Vagina (tissue), 2 donors: ENCODE measurements at regions not wholly inside any gene's neighbourhood (a gene's known extent, or its start where the extent isn't known, plus 50 kb on each side); places are given as distances from the start of the nearest gene placed in this dataset.

Source experiments
- DNase-seq, 2 donors: peaks; one replicate each; pipeline ENCODE4 v3.0.0-alpha.2; 2017; ENCODE audit errors: extremely low spot score in 2 of 2
- H3K27ac ChIP-seq: fragments of 200-600 bp; sonication (generic); one replicate; pipeline ENCODE4 v1.5.1; 2019
- H3K27me3 ChIP-seq: fragments of 200-600 bp; sonication (generic); one replicate; pipeline ENCODE4 v1.5.1; 2019
- H3K36me3 ChIP-seq, 2 donors: fragments of 200-600 bp; sonication (generic); one replicate each; pipeline ENCODE4 v1.5.1; 2017 to 2019
- H3K4me1 ChIP-seq: fragments of 200-600 bp; sonication (generic); one replicate; pipeline ENCODE4 v1.5.1; 2019
- H3K4me3 ChIP-seq, 2 donors: fragments of 200-600 bp; sonication (generic); 1 replicate in 1 of 2; 2 replicates in 1 of 2; pipeline ENCODE4 v1.5.1; 2016 to 2019
- H3K9me3 ChIP-seq: fragments of 200-600 bp; sonication (generic); one replicate; pipeline ENCODE4 v1.5.1; 2019
- CTCF ChIP-seq, 3 experiments: fragments of 450-650 bp in 2 of 3; fragments of 200-600 bp in 1 of 3; sonication (generic) in 1 of 3; IDR thresholded peaks; one replicate each; pipeline ENCODE4 v1.5.1; 2017 to 2019; ENCODE audit warnings: antibody characterized with exemption in 3 of 3, mild to moderate bottlenecking in 2 of 3, moderate library complexity in 2 of 3
- POLR2A ChIP-seq, 2 donors: fragments of 450-650 bp; IDR thresholded peaks; one replicate each; pipeline ENCODE4 v1.6.1; 2017; ENCODE audit warnings: antibody characterized with exemption in 2 of 2, mild to moderate bottlenecking in 2 of 2, moderate library complexity in 2 of 2
- POLR2AphosphoS5 ChIP-seq, 2 donors: sonication (generic); formaldehyde crosslinking; IDR thresholded peaks; one replicate each; pipeline ENCODE4 v1.9.0; 2017; ENCODE audit warnings: antibody characterized with exemption in 2 of 2, mild to moderate bottlenecking in 2 of 2, low read depth in 1 of 2; ENCODE audit not compliant: insufficient read depth in 1 of 2
- intact Hi-C: fragments of 100-400 bp; cut with DNase I; formaldehyde crosslinking; loops from one replicate; pipeline ENCODE4 v1.15.1; 2023

GRCh38 chr10:84665883-84666463, 337.6 kb downstream of the CCSER2 start:
- H3K4me1 ChIP-seq = no peaks in the 10 kb centered on the region
- no peak for TF ChIP-seq POLR2A (IDR thresholded peaks at IDR 0.05)
- no peak for TF ChIP-seq POLR2AphosphoS5 (IDR thresholded peaks at IDR 0.05; ENCODE audit: insufficient read depth in 1 of 2, low read depth in 1 of 2)
- no peak for TF ChIP-seq CTCF (IDR thresholded peaks at IDR 0.05)
- H3K36me3 ChIP-seq = no peaks in the 10 kb centered on the region
- no peak overlapping the region for H3K27ac ChIP-seq
- no peaks in the 10 kb centered on the region for H3K27me3 ChIP-seq
- intact Hi-C loops = no loop called here
- no peak overlapping the region for H3K4me3 ChIP-seq
- H3K9me3 ChIP-seq = no peaks in the 10 kb centered on the region
- no peak for DNase-seq

- Histone ChIP-seq H3K4me3 (no peak overlapping the region), H3K27me3 (no peaks in the 10 kb centered on the region), H3K9me3 (no peaks in the 10 kb centered on the region), H3K27ac (no peak overlapping the region), H3K36me3 (no peaks in the 10 kb centered on the region), H3K4me1 (no peaks in the 10 kb centered on the region)
- TF ChIP-seq POLR2AphosphoS5 (IDR thresholded peaks at IDR 0.05; ENCODE audit: insufficient read depth in 1 of 2, low read depth in 1 of 2) (no peak), POLR2A (IDR thresholded peaks at IDR 0.05) (no peak), CTCF (IDR thresholded peaks at IDR 0.05) (no peak)
- DNase-seq = no peak
- intact Hi-C loops = no loop called here
Measured at GRCh38 chr10:84668186-84668763, 339.9 kb downstream of the CCSER2 start.

- DNase-seq = no peak
- no peaks in the 10 kb centered on the region for H3K9me3 ChIP-seq
- H3K27me3 ChIP-seq = no peaks in the 10 kb centered on the region
- intact Hi-C loops = no loop called here
- no peaks in the 10 kb centered on the region for H3K36me3 ChIP-seq
- no peak overlapping the region for H3K4me3 ChIP-seq
- no peak overlapping the region for H3K27ac ChIP-seq
- TF ChIP-seq POLR2A (IDR thresholded peaks at IDR 0.05) (no peak), POLR2AphosphoS5 (IDR thresholded peaks at IDR 0.05; ENCODE audit: insufficient read depth in 1 of 2, low read depth in 1 of 2) (no peak), CTCF (IDR thresholded peaks at IDR 0.05) (no peak)
- no peaks in the 10 kb centered on the region for H3K4me1 ChIP-seq
Measured at GRCh38 chr10:84675060-84675459, 346.7 kb downstream of the CCSER2 start.

GRCh38 chr10:84676536-84676935, 348.1 kb downstream of the CCSER2 start:
- intact Hi-C loops = no loop called here
- no peak for DNase-seq
- no peak for TF ChIP-seq CTCF (IDR thresholded peaks at IDR 0.05)

GRCh38 chr10:84681781-84682180, 353.4 kb downstream of the CCSER2 start:
- Histone ChIP-seq H3K9me3 (no peaks in the 10 kb centered on the region), H3K27me3 (no peaks in the 10 kb centered on the region), H3K27ac (no peak overlapping the region), H3K4me3 (no peak overlapping the region), H3K36me3 (no peaks in the 10 kb centered on the region), H3K4me1 (no peaks in the 10 kb centered on the region)
- TF ChIP-seq POLR2AphosphoS5 (IDR thresholded peaks at IDR 0.05; ENCODE audit: insufficient read depth in 1 of 2, low read depth in 1 of 2) (no peak), CTCF (IDR thresholded peaks at IDR 0.05) (no peak), POLR2A (IDR thresholded peaks at IDR 0.05) (no peak)
- intact Hi-C loops = no loop called here
- no peak for DNase-seq

More at GRCh38 chr10:84676536-84676935, 348.1 kb downstream of the CCSER2 start:
- Histone ChIP-seq H3K9me3 (no peaks in the 10 kb centered on the region), H3K27ac (no peak overlapping the region), H3K4me3 (no peak overlapping the region), H3K27me3 (no peaks in the 10 kb centered on the region), H3K4me1 (no peaks in the 10 kb centered on the region), H3K36me3 (no peaks in the 10 kb centered on the region)
